ENCODE measurements at regions not wholly inside any gene's neighbourhood (a gene's known extent, or its start where the extent isn't known, plus 50 kb on each side); places are given as distances from the start of the nearest gene placed in this dataset.

GRCh38 chr11:101770648-101771047 lies 144.2 kb upstream of the CEP126 start:
- WGBS = 54% methylated on average over 3 of the region's 3 CpGs
- Histone ChIP-seq H3K4me3 (no peak overlapping the region), H3K4me1 (replicated peaks) (no peaks in the 10 kb centered on the region), H3K9me3 (no peaks in the 10 kb centered on the region), H3K27ac (no peak overlapping the region), H3K27me3 (replicated peaks; ENCODE audit: insufficient read depth) (no peaks in the 10 kb centered on the region), H3K36me3 (no peaks in the 10 kb centered on the region)
- intact Hi-C loops (cut with DNase I) = no loop called here
- TF ChIP-seq POLR2AphosphoS5 (IDR thresholded peaks at IDR 0.05) (no peak), POLR2A (IDR thresholded peaks at IDR 0.05) (no peak), CTCF (IDR thresholded peaks at IDR 0.05) (no peak)
- no peak for DNase-seq (ENCODE audit: low spot score)

- no peaks in the 10 kb centered on the region for H3K36me3 ChIP-seq
- no peak overlapping the region for H3K4me3 ChIP-seq
- DNase-seq (ENCODE audit: low spot score) = no peak
- no peak for TF ChIP-seq POLR2A (IDR thresholded peaks at IDR 0.05)
- peak; percentile 66 for TF ChIP-seq POLR2AphosphoS5 (IDR thresholded peaks at IDR 0.05)
- intact Hi-C loops (cut with DNase I) = no loop called here
- H3K27me3 ChIP-seq (replicated peaks; ENCODE audit: insufficient read depth) = no peaks in the 10 kb centered on the region
- H3K27ac ChIP-seq = no peak overlapping the region
- no peaks in the 10 kb centered on the region for H3K4me1 ChIP-seq (replicated peaks)
- 31% methylated on average over 3 of the region's 3 CpGs for WGBS
- no peaks in the 10 kb centered on the region for H3K9me3 ChIP-seq
Observed at GRCh38 chr11:101765932-101766331, 148.9 kb upstream of the CEP126 start.

GRCh38 chr11:101759771-101760450 lies 154.9 kb upstream of the CEP126 start:
- intact Hi-C loops (cut with DNase I) = no loop called here
- Histone ChIP-seq H3K27me3 (replicated peaks; ENCODE audit: insufficient read depth) (no peaks in the 10 kb centered on the region), H3K9me3 (no peaks in the 10 kb centered on the region), H3K36me3 (no peaks in the 10 kb centered on the region), H3K4me1 (replicated peaks) (no peaks in the 10 kb centered on the region), H3K27ac (no peak overlapping the region), H3K4me3 (no peak overlapping the region)
- TF ChIP-seq POLR2AphosphoS5 (IDR thresholded peaks at IDR 0.05) = no peak
- no peak for TF ChIP-seq CTCF (IDR thresholded peaks at IDR 0.05)
- no peak for TF ChIP-seq POLR2A (IDR thresholded peaks at IDR 0.05)
- 84% methylated on average over 3 of the region's 3 CpGs for WGBS
- DNase-seq (ENCODE audit: low spot score) = no peak

GRCh38 chr11:101757741-101758140 lies 157.1 kb upstream of the CEP126 start:
- Histone ChIP-seq H3K36me3 (no peaks in the 10 kb centered on the region), H3K4me3 (no peak overlapping the region), H3K9me3 (no peaks in the 10 kb centered on the region), H3K27me3 (replicated peaks; ENCODE audit: insufficient read depth) (no peaks in the 10 kb centered on the region), H3K27ac (no peak overlapping the region), H3K4me1 (replicated peaks) (no peaks in the 10 kb centered on the region)
- TF ChIP-seq POLR2AphosphoS5 (IDR thresholded peaks at IDR 0.05) = no peak
- no peak for TF ChIP-seq POLR2A (IDR thresholded peaks at IDR 0.05)
- TF ChIP-seq CTCF (IDR thresholded peaks at IDR 0.05) = no peak
- 86% methylated on average over 1 of the region's 1 CpG for WGBS
- intact Hi-C loops (cut with DNase I) = no loop called here
- no peak for DNase-seq (ENCODE audit: low spot score)

- Histone ChIP-seq H3K4me3 (no peak overlapping the region), H3K27me3 (replicated peaks; ENCODE audit: insufficient read depth) (no peaks in the 10 kb centered on the region), H3K4me1 (replicated peaks) (no peaks in the 10 kb centered on the region), H3K36me3 (no peaks in the 10 kb centered on the region), H3K9me3 (no peaks in the 10 kb centered on the region), H3K27ac (no peak overlapping the region)
- TF ChIP-seq POLR2AphosphoS5 (IDR thresholded peaks at IDR 0.05) (no peak), POLR2A (IDR thresholded peaks at IDR 0.05) (no peak), CTCF (IDR thresholded peaks at IDR 0.05) (no peak)
- intact Hi-C loops (cut with DNase I) = no loop called here
- WGBS = 32% methylated on average over 3 of the region's 3 CpGs
- no peak for DNase-seq (ENCODE audit: low spot score)
Observed at GRCh38 chr11:101748572-101749344, 165.0 kb upstream of the TRPC6 start.

Measured in prostate gland (tissue), 2 donors.